Aorta (tissue), 5 donors: ENCODE measurements at regions not wholly inside any gene's neighbourhood (a gene's known extent, or its start where the extent isn't known, plus 50 kb on each side); places are given as distances from the start of the nearest gene placed in this dataset.
"Not testable (repeated sequence)": the region's sequence is repeated elsewhere in the genome, so short reads cannot be mapped to it uniquely, and the experiment has no call there.

Experiments used
- ATAC-seq: fragments of 200-7000 bp; cut with Tn5 transposase; one replicate; pipeline ENCODE4 v1.9.1; 2022; ENCODE audit warnings: moderate library complexity; ENCODE audit not compliant: low FRiP score
- DNase-seq, 2 donors: peaks; one replicate each; pipeline ENCODE4 v3.0.0-alpha.2; 2020
- H3K27ac ChIP-seq, 2 donors: one replicate each; pipeline ENCODE4 v1.5.1; 2013; ENCODE audit warnings: low read length in 2 of 2, mild to moderate bottlenecking in 2 of 2, moderate library complexity in 2 of 2, control low read depth in 1 of 2, inconsistent platforms in 1 of 2, low read depth in 1 of 2
- H3K27me3 ChIP-seq, 2 donors: one replicate each; pipeline ENCODE4 v1.6.1; 2013; ENCODE audit warnings: control low read depth in 1 of 2, low read length in 1 of 2, mild to moderate bottlenecking in 1 of 2, moderate library complexity in 1 of 2; ENCODE audit not compliant: insufficient read depth in 2 of 2, control insufficient read depth in 1 of 2
- H3K36me3 ChIP-seq, 2 donors: one replicate each; pipeline ENCODE4 v1.6.1; 2013; ENCODE audit warnings: control low read depth in 1 of 2, low read length in 1 of 2, mild to moderate bottlenecking in 1 of 2; ENCODE audit not compliant: insufficient read depth in 2 of 2, control insufficient read depth in 1 of 2
- H3K4me1 ChIP-seq, 2 donors: one replicate each; pipeline ENCODE4 v1.6.1; 2013; ENCODE audit warnings: low read length in 2 of 2, control low read depth in 1 of 2, mild to moderate bottlenecking in 1 of 2, moderate library complexity in 1 of 2; ENCODE audit not compliant: insufficient read depth in 2 of 2, control insufficient read depth in 1 of 2
- H3K4me3 ChIP-seq, 2 donors: one replicate each; pipeline ENCODE4 v1.5.1; 2013; ENCODE audit warnings: low read length in 2 of 2, control low read depth in 1 of 2, mild to moderate bottlenecking in 1 of 2
- H3K9me3 ChIP-seq: one replicate; pipeline ENCODE4 v1.6.1; 2013; ENCODE audit warnings: mild to moderate bottlenecking, low read length; ENCODE audit not compliant: control insufficient read depth
- WGBS, 2 donors: extraction: QIAGEN DNeasy Blood & Tissue Kit; methylation state at CpG; one replicate each; pipeline ENCODE4 v1.1.7; 2013; 5-methylcytosine and 5-hydroxymethylcytosine counted together
- intact Hi-C, 2 donors: fragments of 100-400 bp; cut with DNase I; formaldehyde crosslinking; loops; one replicate each; pipeline versions ENCODE4 v1.14.2 to v1.15.0; 2022
- donor health status: healthy with polysubstance abuse.
- donor health status: Bipolar disorder and iron deficiency.
- donor health status: DM: no; HTN: no; CAD: no.
- donor health status: DM: no; HTN: no; CAD: no.
- donor health status: DM: yes; HTN: yes; CAD: no.

- Histone ChIP-seq H3K4me1 (no peaks in the 10 kb centered on the region), H3K9me3 (no peaks in the 10 kb centered on the region), H3K27ac (no peak overlapping the region), H3K27me3 (no peaks in the 10 kb centered on the region), H3K36me3 (no peaks in the 10 kb centered on the region), H3K4me3 (no peak overlapping the region)
- WGBS, 2 donors: 61 to 68% methylated on average over 2 of the region's 2 CpGs
- ATAC-seq (no peak), DNase-seq (no peak)
- intact Hi-C loops: no loop called here
Measured at GRCh38 chr3:193031911-193032310, 114.3 kb upstream of the MB21D2 start.

GRCh38 chr3:193033226-193033780 lies 115.6 kb upstream of the MB21D2 start:
- no peak for ATAC-seq
- H3K36me3 ChIP-seq: no peaks in the 10 kb centered on the region
- intact Hi-C loops: no loop called here
- no peaks in the 10 kb centered on the region for H3K4me1 ChIP-seq
- H3K27ac ChIP-seq: no peak overlapping the region
- 90 to 92% methylated on average over 7 of the region's 7 CpGs for WGBS, 2 donors
- H3K27me3 ChIP-seq: no peaks in the 10 kb centered on the region
- no peak overlapping the region for H3K4me3 ChIP-seq
- no peaks in the 10 kb centered on the region for H3K9me3 ChIP-seq
- no peak for DNase-seq

GRCh38 chr3:193037828-193038227 lies 120.2 kb upstream of the MB21D2 start:
- H3K9me3 ChIP-seq, H3K4me1 ChIP-seq, DNase-seq, intact Hi-C loops, ATAC-seq, H3K36me3 ChIP-seq, H3K27ac ChIP-seq, H3K4me3 ChIP-seq, H3K27me3 ChIP-seq: not testable (repeated sequence)
- WGBS, 2 donors: 95 to 96% methylated on average over 3 of the region's 3 CpGs

GRCh38 chr3:193039058-193039457 lies 121.4 kb upstream of the MB21D2 start:
- 91 to 95% methylated on average over 3 of the region's 3 CpGs for WGBS, 2 donors
- H3K36me3 ChIP-seq: no peaks in the 10 kb centered on the region
- no peaks in the 10 kb centered on the region for H3K9me3 ChIP-seq
- no peaks in the 10 kb centered on the region for H3K27me3 ChIP-seq
- DNase-seq (no peak), ATAC-seq (no peak)
- intact Hi-C loops: no loop called here
- no peaks in the 10 kb centered on the region for H3K4me1 ChIP-seq
- H3K4me3 ChIP-seq: no peak overlapping the region
- H3K27ac ChIP-seq: no peak overlapping the region

- ATAC-seq: no peak
- 38 to 43% methylated on average over 2 of the region's 2 CpGs for WGBS, 2 donors
Measured at GRCh38 chr3:193040836-193041672, 123.4 kb upstream of the MB21D2 start.

GRCh38 chr3:193046371-193046770 lies 128.7 kb upstream of the MB21D2 start:
- H3K4me3 ChIP-seq: no peak overlapping the region
- DNase-seq (no peak), ATAC-seq (no peak)
- intact Hi-C loops: loop anchor here (10.0 kb wide), 1 partner anchor 482 kb away; no protein-coding TSS in a partner anchor
- no peaks in the 10 kb centered on the region for H3K36me3 ChIP-seq
- no peaks in the 10 kb centered on the region for H3K9me3 ChIP-seq
- no peak overlapping the region for H3K27ac ChIP-seq
- 61 to 66% methylated on average over 5 of the region's 5 CpGs for WGBS, 2 donors
- peaks cover 0 to 3% of the 10 kb centered on the region in 2 donors for H3K4me1 ChIP-seq
- H3K27me3 ChIP-seq: no peaks in the 10 kb centered on the region

More at GRCh38 chr3:193040836-193041672, 123.4 kb upstream of the MB21D2 start:
- DNase-seq: no peak
- intact Hi-C loops: loop anchor here (2.0 to 10.0 kb wide), 3 partner anchors 224 to 476 kb away; no protein-coding TSS in a partner anchor
- Histone ChIP-seq H3K27me3 (no peaks in the 10 kb centered on the region), H3K4me3 (no peak overlapping the region), H3K9me3 (no peaks in the 10 kb centered on the region), H3K27ac (no peak overlapping the region), H3K36me3 (no peaks in the 10 kb centered on the region), H3K4me1 (no peaks in the 10 kb centered on the region)

GRCh38 chr3:193047461-193047860 lies 129.8 kb upstream of the MB21D2 start:
- H3K4me3 ChIP-seq, H3K36me3 ChIP-seq, ATAC-seq, DNase-seq, H3K27ac ChIP-seq, H3K9me3 ChIP-seq, H3K4me1 ChIP-seq, H3K27me3 ChIP-seq: not testable (repeated sequence)
- intact Hi-C loops: loop anchor here (10.0 kb wide), 1 partner anchor 483 kb away; no protein-coding TSS in a partner anchor
- 89 to 93% methylated on average over 1 of the region's 1 CpG for WGBS, 2 donors

- intact Hi-C loops: loop anchor here (10.0 kb wide), 1 partner anchor 483 kb away; no protein-coding TSS in a partner anchor
- ATAC-seq (no peak), DNase-seq (no peak)
- no peak overlapping the region for H3K4me3 ChIP-seq
- H3K27ac ChIP-seq: no peak overlapping the region
- H3K36me3 ChIP-seq: no peaks in the 10 kb centered on the region
- H3K4me1 ChIP-seq: peaks cover 0 to 3% of the 10 kb centered on the region in 2 donors
- no peaks in the 10 kb centered on the region for H3K9me3 ChIP-seq
- no peaks in the 10 kb centered on the region for H3K27me3 ChIP-seq
- 95 to 100% methylated on average over 1 of the region's 1 CpG for WGBS, 2 donors
Measured at GRCh38 chr3:193048127-193048526, 130.5 kb upstream of the MB21D2 start.

- Histone ChIP-seq H3K27ac (no peak overlapping the region), H3K4me1 (peaks cover 0 to 3% of the 10 kb centered on the region in 2 donors), H3K36me3 (no peaks in the 10 kb centered on the region), H3K27me3 (no peaks in the 10 kb centered on the region), H3K9me3 (no peaks in the 10 kb centered on the region), H3K4me3 (no peak overlapping the region)
- WGBS, 2 donors: 76 to 77% methylated on average over 4 of the region's 4 CpGs
- no peak for DNase-seq
- intact Hi-C loops: loop anchor here (10.0 kb wide), 1 partner anchor 485 kb away; no protein-coding TSS in a partner anchor
- ATAC-seq: no peak
Measured at GRCh38 chr3:193049935-193050334, 132.3 kb upstream of the MB21D2 start.
